SU-DHL-6 (cell line): ENCODE measurements at regions not wholly inside any gene's neighbourhood (a gene's known extent, or its start where the extent isn't known, plus 50 kb on each side); places are given as distances from the start of the nearest gene placed in this dataset.

Source experiments
- H2AFZ ChIP-seq: fragments of 200-600 bp; sonication (generic); 2 replicates; pipeline ENCODE4 v1.6.1; 2014; ENCODE audit warnings: low read depth, mild to moderate bottlenecking, moderate library complexity, mixed read lengths, antibody characterized with exemption, low read length; ENCODE audit not compliant: severe bottlenecking
- H3F3A ChIP-seq: fragments of 200-600 bp; shearing (Covaris generic); 2 replicates; pipeline ENCODE4 v1.6.0; 2016; ENCODE audit warnings: antibody characterized with exemption, mild to moderate bottlenecking; ENCODE audit not compliant: insufficient read depth
- H3K27ac ChIP-seq: fragments of 200-600 bp; sonication (generic); 2 replicates; pipeline ENCODE4 v1.5.1; 2016; ENCODE audit warnings: low read depth, mild to moderate bottlenecking, low read length, moderate library complexity, mixed read lengths
- H3K27me3 ChIP-seq: fragments of 200-600 bp; sonication (generic), shearing (Covaris generic); 2 replicates; pipeline ENCODE4 v1.6.0; 2014; ENCODE audit warnings: mild to moderate bottlenecking, low read length
- H3K36me3 ChIP-seq: fragments of 200-600 bp; sonication (generic); 2 replicates; pipeline ENCODE4 v1.6.1; 2014; ENCODE audit warnings: mild to moderate bottlenecking, low read length, mixed read lengths
- H3K4me2 ChIP-seq: fragments of 300-600, 200-600 bp; shearing (Covaris generic), sonication (generic); 2 replicates; pipeline ENCODE4 v1.6.0; 2014; ENCODE audit warnings: low read length, low read depth, mild to moderate bottlenecking; ENCODE audit not compliant: poor library complexity, severe bottlenecking
- H3K4me3 ChIP-seq: fragments of 200-600 bp; sonication (generic); 2 replicates; pipeline ENCODE4 v1.5.1; 2014; ENCODE audit warnings: antibody characterized with exemption, low read length, mild to moderate bottlenecking, mixed read lengths; ENCODE audit not compliant: insufficient read depth, poor library complexity, severe bottlenecking
- H3K79me2 ChIP-seq: fragments of 200-600 bp; sonication (generic); 2 replicates; pipeline ENCODE4 v1.6.1; 2014; ENCODE audit warnings: mild to moderate bottlenecking, low read length, moderate library complexity; ENCODE audit not compliant: insufficient read depth
- H3K9ac ChIP-seq: fragments of 200-600 bp; sonication (generic); 2 replicates; pipeline ENCODE4 v1.7.0; 2014; ENCODE audit warnings: mild to moderate bottlenecking, low read length
- H3K9me2 ChIP-seq: fragments of 200-600 bp; sonication (generic); replicated peaks from 2 replicates; pipeline ENCODE4 v1.6.1; 2014; ENCODE audit warnings: low read length; ENCODE audit not compliant: insufficient read depth
- H3K9me3 ChIP-seq: fragments of 200-600 bp; sonication (generic); 2 replicates; pipeline ENCODE4 v1.6.1; 2014; ENCODE audit warnings: low read length, mixed read lengths; ENCODE audit not compliant: insufficient read depth
- H4K20me1 ChIP-seq: fragments of 200-600 bp; sonication (generic); 2 replicates; pipeline ENCODE4 v1.6.1; 2014; ENCODE audit warnings: low read depth, mild to moderate bottlenecking, antibody characterized with exemption, low read length, moderate library complexity, mixed read lengths
- EZH2phosphoT487 ChIP-seq: fragments of 200-600 bp; sonication (generic), shearing (Covaris generic); conservative IDR thresholded peaks from 2 replicates; pipeline ENCODE4 v1.6.1; 2018; ENCODE audit warnings: mild to moderate bottlenecking, antibody characterized with exemption, low read length, moderate library complexity, mixed read lengths
- TF ChIP-seq, protein P1 (sequence below): fragments of 200-600 bp; sonication (generic); IDR thresholded peaks from one replicate; pipeline ENCODE4 v1.5.1; 2017; ENCODE audit warnings: antibody characterized with exemption, mild to moderate bottlenecking, low read length, moderate library complexity; ENCODE audit not compliant: insufficient read depth, poor library complexity, severe bottlenecking

DNA sequence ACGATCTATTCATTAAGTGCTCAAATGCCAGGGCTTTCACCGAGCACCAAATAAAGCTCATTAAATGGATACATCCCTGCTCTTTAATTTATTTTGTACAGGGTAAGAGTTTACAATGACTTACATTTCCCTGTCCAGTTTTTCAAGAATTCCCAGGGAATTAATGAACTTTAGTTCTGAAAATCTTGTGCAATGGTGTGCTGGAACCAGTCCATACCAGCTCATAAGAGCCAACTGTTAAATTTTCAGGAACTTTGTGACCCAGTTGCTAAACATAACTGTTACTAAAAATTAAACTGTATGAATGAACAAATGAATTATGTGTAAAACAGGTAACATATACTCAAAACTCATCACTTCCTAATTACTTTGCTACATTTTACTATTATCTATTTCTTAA lies 191.7 kb upstream of the RASGEF1B start:
- H3K9me3 ChIP-seq, result no peaks in the 10 kb centered on the region
- H2AFZ ChIP-seq, result no peak overlapping the region
- H3K4me3 ChIP-seq, result no peak overlapping the region
- TF ChIP-seq EZH2phosphoT487, result no peak
- TF ChIP-seq, protein P1, sequence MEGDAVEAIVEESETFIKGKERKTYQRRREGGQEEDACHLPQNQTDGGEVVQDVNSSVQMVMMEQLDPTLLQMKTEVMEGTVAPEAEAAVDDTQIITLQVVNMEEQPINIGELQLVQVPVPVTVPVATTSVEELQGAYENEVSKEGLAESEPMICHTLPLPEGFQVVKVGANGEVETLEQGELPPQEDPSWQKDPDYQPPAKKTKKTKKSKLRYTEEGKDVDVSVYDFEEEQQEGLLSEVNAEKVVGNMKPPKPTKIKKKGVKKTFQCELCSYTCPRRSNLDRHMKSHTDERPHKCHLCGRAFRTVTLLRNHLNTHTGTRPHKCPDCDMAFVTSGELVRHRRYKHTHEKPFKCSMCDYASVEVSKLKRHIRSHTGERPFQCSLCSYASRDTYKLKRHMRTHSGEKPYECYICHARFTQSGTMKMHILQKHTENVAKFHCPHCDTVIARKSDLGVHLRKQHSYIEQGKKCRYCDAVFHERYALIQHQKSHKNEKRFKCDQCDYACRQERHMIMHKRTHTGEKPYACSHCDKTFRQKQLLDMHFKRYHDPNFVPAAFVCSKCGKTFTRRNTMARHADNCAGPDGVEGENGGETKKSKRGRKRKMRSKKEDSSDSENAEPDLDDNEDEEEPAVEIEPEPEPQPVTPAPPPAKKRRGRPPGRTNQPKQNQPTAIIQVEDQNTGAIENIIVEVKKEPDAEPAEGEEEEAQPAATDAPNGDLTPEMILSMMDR, result no peak
- no peaks in the 10 kb centered on the region for H3K36me3 ChIP-seq
- H3K27me3 ChIP-seq, result no peaks in the 10 kb centered on the region
- H3K4me2 ChIP-seq, result no peak overlapping the region
- H3K9me2 ChIP-seq, result no peaks in the 10 kb centered on the region
- H3K79me2 ChIP-seq, result no peaks in the 10 kb centered on the region
- no peaks in the 10 kb centered on the region for H4K20me1 ChIP-seq
- H3K27ac ChIP-seq, result no peak overlapping the region
- H3K9ac ChIP-seq, result no peak overlapping the region
- H3F3A ChIP-seq, result no peaks in the 10 kb centered on the region

DNA sequence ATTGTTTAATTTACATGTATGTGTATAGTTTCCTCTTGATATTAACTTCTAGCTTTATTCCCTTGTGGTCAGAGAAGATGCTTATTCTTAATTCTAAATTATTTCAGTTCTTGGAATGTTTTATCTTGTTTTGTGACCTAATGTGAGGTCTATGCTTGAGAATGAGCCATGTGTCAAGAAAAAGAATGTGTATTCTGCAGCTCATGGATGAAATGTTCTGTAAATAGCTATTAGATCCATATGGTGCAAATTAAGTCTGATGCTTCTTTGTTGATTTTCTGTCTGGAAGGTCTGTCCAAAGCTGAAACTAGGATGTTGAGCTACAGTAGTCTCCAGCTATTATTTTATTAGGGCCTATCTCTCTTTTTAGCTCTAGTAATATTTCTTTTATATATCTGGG lies 187.3 kb upstream of the RASGEF1B start:
- no peaks in the 10 kb centered on the region for H3F3A ChIP-seq
- H3K9me3 ChIP-seq, result no peaks in the 10 kb centered on the region
- no peak for TF ChIP-seq EZH2phosphoT487
- TF ChIP-seq, protein P1, result no peak
- H3K27ac ChIP-seq, result no peak overlapping the region
- no peaks in the 10 kb centered on the region for H4K20me1 ChIP-seq
- H3K79me2 ChIP-seq, result no peaks in the 10 kb centered on the region
- no peaks in the 10 kb centered on the region for H3K27me3 ChIP-seq
- no peaks in the 10 kb centered on the region for H3K36me3 ChIP-seq
- no peak overlapping the region for H2AFZ ChIP-seq
- no peak overlapping the region for H3K9ac ChIP-seq
- H3K9me2 ChIP-seq, result no peaks in the 10 kb centered on the region
- no peak overlapping the region for H3K4me2 ChIP-seq
- H3K4me3 ChIP-seq, result no peak overlapping the region

DNA sequence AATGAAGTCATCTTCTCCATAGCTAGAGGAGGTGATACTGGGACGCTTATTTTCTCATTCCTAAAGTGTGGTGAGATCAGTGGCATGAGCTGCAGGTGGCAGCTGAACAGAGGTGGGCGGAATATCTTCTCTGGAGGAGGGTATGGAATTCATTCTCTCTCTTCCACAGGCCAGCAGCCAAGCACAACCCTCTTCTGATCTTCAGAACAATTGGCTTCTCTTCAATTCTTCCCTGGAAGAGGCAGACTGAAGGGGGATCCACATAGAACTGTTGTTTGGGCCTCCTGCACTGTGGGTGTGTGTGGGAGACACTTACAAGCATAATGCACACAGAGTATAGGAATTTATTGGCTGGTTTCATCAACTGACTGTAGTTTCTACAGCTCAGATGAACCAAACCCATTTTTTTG lies 180.4 kb upstream of the RASGEF1B start:
- Histone ChIP-seq H2AFZ (no peak overlapping the region), H3K9me2 (no peaks in the 10 kb centered on the region), H4K20me1 (no peaks in the 10 kb centered on the region), H3K36me3 (no peaks in the 10 kb centered on the region), H3F3A (peaks cover 13% of the 10 kb centered on the region), H3K9me3 (no peaks in the 10 kb centered on the region), H3K27ac (no peak overlapping the region), H3K79me2 (no peaks in the 10 kb centered on the region), H3K9ac (no peak overlapping the region), H3K4me3 (no peak overlapping the region), H3K4me2 (no peak overlapping the region), H3K27me3 (no peaks in the 10 kb centered on the region)
- TF ChIP-seq, protein P1, result no peak
- TF ChIP-seq EZH2phosphoT487, result no peak
